GM23338 (cell line): ENCODE measurements at regions not wholly inside any gene's neighbourhood (a gene's known extent, or its start where the extent isn't known, plus 50 kb on each side); places are given as distances from the start of the nearest gene placed in this dataset.

ENCODE experiments used
- ATAC-seq: fragments of 200-7000 bp; cut with Tn5 transposase; 3 replicates; pipeline ENCODE4 v1.9.1; 2020
- DNase-seq: peaks from one replicate; pipeline ENCODE4 v3.0.0-alpha.2; 2015; ENCODE audit warnings: low spot score
- H2AFZ ChIP-seq: fragments of 200-600 bp; sonication (generic); 2 replicates; pipeline ENCODE4 v1.8.0; 2016; ENCODE audit warnings: antibody characterized with exemption, mild to moderate bottlenecking, moderate library complexity
- H3F3A ChIP-seq: fragments of 200-600 bp; sonication (generic); replicated peaks from 2 replicates; pipeline ENCODE4 v1.8.0; 2017; ENCODE audit warnings: antibody characterized with exemption, mixed run types, low read depth
- H3K27ac ChIP-seq: fragments of 200-600 bp; sonication (generic); 2 replicates; pipeline ENCODE4 v1.6.1; 2016; ENCODE audit warnings: low read depth
- H3K27me3 ChIP-seq: fragments of 200-600 bp; sonication (generic); 2 replicates; pipeline ENCODE4 v1.8.0; 2016; ENCODE audit warnings: mild to moderate bottlenecking, mixed run types, moderate library complexity; ENCODE audit not compliant: insufficient read depth
- H3K36me3 ChIP-seq: fragments of 200-600 bp; sonication (generic); 2 replicates; pipeline ENCODE4 v1.8.0; 2016; ENCODE audit warnings: mild to moderate bottlenecking; ENCODE audit not compliant: insufficient read depth
- H3K4me1 ChIP-seq: fragments of 200-600 bp; sonication (generic); 2 replicates; pipeline ENCODE4 v1.8.0; 2016; ENCODE audit warnings: mild to moderate bottlenecking, moderate library complexity; ENCODE audit not compliant: insufficient read depth
- H3K4me2 ChIP-seq: fragments of 200-600 bp; sonication (generic); 2 replicates; pipeline ENCODE4 v1.7.1; 2017; ENCODE audit warnings: mixed run types
- H3K4me3 ChIP-seq: fragments of 200-600 bp; sonication (generic); 2 replicates; pipeline ENCODE4 v1.6.1; 2016; ENCODE audit warnings: mixed run types
- H3K79me2 ChIP-seq: fragments of 200-600 bp; sonication (generic); replicated peaks from 2 replicates; pipeline ENCODE4 v1.8.0; 2017; ENCODE audit warnings: mild to moderate bottlenecking; ENCODE audit not compliant: insufficient read depth
- H3K9me2 ChIP-seq: fragments of 200-600 bp; sonication (generic); 2 replicates; pipeline ENCODE4 v1.8.0; 2017; ENCODE audit not compliant: insufficient read depth
- H4K20me1 ChIP-seq: fragments of 200-600 bp; sonication (generic); replicated peaks from 2 replicates; pipeline ENCODE4 v1.8.0; 2017; ENCODE audit warnings: mild to moderate bottlenecking; ENCODE audit not compliant: insufficient read depth
- H3K27ac Mint-ChIP-seq: 2 replicates; pipeline ENCODE4 v1.8.0; 2020; ENCODE audit warnings: inconsistent platforms, mild to moderate bottlenecking, moderate library complexity, mixed read lengths
- H3K27me3 Mint-ChIP-seq: 3 replicates; pipeline ENCODE4 v1.8.0; 2022; ENCODE audit warnings: low read depth, mild to moderate bottlenecking, moderate library complexity, mixed read lengths, inconsistent platforms; ENCODE audit not compliant: insufficient read depth, poor library complexity
- H3K36me3 Mint-ChIP-seq: 3 replicates; pipeline ENCODE4 v1.8.0; 2021; ENCODE audit warnings: low read depth, mild to moderate bottlenecking, inconsistent platforms, moderate library complexity, mixed read lengths
- H3K4me1 Mint-ChIP-seq: 3 replicates; pipeline ENCODE4 v1.8.0; 2020; ENCODE audit warnings: mild to moderate bottlenecking, inconsistent platforms, mixed read lengths
- H3K4me3 Mint-ChIP-seq: 3 replicates; pipeline ENCODE4 v1.8.0; 2021; ENCODE audit warnings: moderate library complexity, mild to moderate bottlenecking, inconsistent platforms, mixed read lengths
- H3K9me3 Mint-ChIP-seq: 3 replicates; pipeline ENCODE4 v1.8.0; 2020; ENCODE audit warnings: moderate library complexity, mild to moderate bottlenecking, inconsistent platforms, mixed read lengths
- CREB1 ChIP-seq: fragments of 250-450 bp; sonication (Bioruptor Pico); IDR thresholded peaks from 2 replicates; pipeline ENCODE4 v1.5.0; 2020; ENCODE audit warnings: low read depth, mild to moderate bottlenecking, moderate library complexity
- CTCF ChIP-seq, 2 experiments: fragments of 200-600 bp in 1 of 2; sonication (generic) in 1 of 2; conservative IDR thresholded peaks; 2 replicates each; pipeline versions ENCODE4 v1.5.1 to v1.6.1; 2016 to 2017; ENCODE audit warnings: antibody characterized with exemption in 2 of 2, low read depth in 2 of 2, mild to moderate bottlenecking in 2 of 2, moderate library complexity in 1 of 2
- ETS1 ChIP-seq: IDR thresholded peaks from 2 replicates; pipeline ENCODE4 v1.6.1; 2016; ENCODE audit warnings: antibody characterized with exemption
- EZH2 ChIP-seq: fragments of 200-600 bp; sonication (generic); IDR thresholded peaks from one replicate; pipeline ENCODE4 v1.8.0; 2017; ENCODE audit warnings: antibody characterized with exemption, mild to moderate bottlenecking, low read depth; ENCODE audit not compliant: unreplicated experiment
- EZH2phosphoT487 ChIP-seq: fragments of 200-600 bp; sonication (generic); IDR thresholded peaks from one replicate; pipeline ENCODE4 v1.8.1; 2018; ENCODE audit warnings: antibody characterized with exemption; ENCODE audit not compliant: unreplicated experiment
- JUNB ChIP-seq: IDR thresholded peaks from one replicate; pipeline ENCODE4 v1.6.1; 2016; ENCODE audit warnings: antibody characterized with exemption; ENCODE audit not compliant: unreplicated experiment
- NANOG ChIP-seq: IDR thresholded peaks from 2 replicates; pipeline ENCODE4 v1.6.1; 2016; ENCODE audit warnings: antibody characterized with exemption, borderline replicate concordance
- POLR2AphosphoS5 ChIP-seq: IDR thresholded peaks from 2 replicates; pipeline ENCODE4 v1.6.1; 2016; ENCODE audit warnings: antibody characterized with exemption, low read depth
- REST ChIP-seq: IDR thresholded peaks from one replicate; pipeline ENCODE4 v1.6.1; 2018; ENCODE audit warnings: antibody characterized with exemption; ENCODE audit not compliant: unreplicated experiment
- STAT1 ChIP-seq: IDR thresholded peaks from one replicate; pipeline ENCODE4 v1.6.1; 2016; ENCODE audit warnings: antibody characterized with exemption; ENCODE audit not compliant: unreplicated experiment
- ZNF114 ChIP-seq: fragments of 250-450 bp; sonication (Bioruptor Pico); IDR thresholded peaks from 2 replicates; pipeline ENCODE4 v1.5.0; 2020; ENCODE audit warnings: mild to moderate bottlenecking, moderate library complexity
- ZNF331 ChIP-seq: fragments of 250-450 bp; sonication (Bioruptor Pico); IDR thresholded peaks from 2 replicates; pipeline ENCODE4 v1.5.0; 2020; ENCODE audit warnings: low read depth, mild to moderate bottlenecking, moderate library complexity
- ZNF462 ChIP-seq: fragments of 250-450 bp; sonication (Bioruptor Pico); IDR thresholded peaks from 2 replicates; pipeline ENCODE4 v1.5.0; 2020; ENCODE audit warnings: mild to moderate bottlenecking, moderate library complexity

- no peaks in the 10 kb centered on the region for H3K27me3 ChIP-seq
- no peaks in the 10 kb centered on the region for H3K79me2 ChIP-seq
- no peak for ATAC-seq
- no peak overlapping the region for H3K4me3 ChIP-seq
- no peak overlapping the region for H3K4me2 ChIP-seq
- H2AFZ ChIP-seq = peak overlapping the region; percentile 83
- no peak for DNase-seq
- H3K9me3 Mint-ChIP-seq = peaks cover 5% of the 10 kb centered on the region; the same call in 2 of the 3 replicates
- H3K4me3 Mint-ChIP-seq = no peak overlapping the region
- no peak for TF ChIP-seq STAT1
- TF ChIP-seq JUNB = no peak
- no peak for TF ChIP-seq CTCF (conservative IDR thresholded peaks at IDR 0.05; ENCODE audit: low read depth in 2 of 2)
- no peak for TF ChIP-seq CREB1 (CRISPR knock-in tag)
- no peak for TF ChIP-seq POLR2AphosphoS5
- TF ChIP-seq EZH2phosphoT487 = no peak
- TF ChIP-seq EZH2 = no peak
- no peak for TF ChIP-seq ZNF331
- no peak for TF ChIP-seq ZNF462
- TF ChIP-seq REST = no peak
- no peak for TF ChIP-seq ZNF114
- no peak for TF ChIP-seq ETS1
- no peak for TF ChIP-seq NANOG
- H3K9me2 ChIP-seq = peaks cover 4% of the 10 kb centered on the region; the same call in 1 of the 2 replicates
- no peaks in the 10 kb centered on the region for H3F3A ChIP-seq
- no peak overlapping the region for H3K27ac ChIP-seq
- peaks cover 5% of the 10 kb centered on the region; the same call in 1 of the 3 replicates for H3K36me3 Mint-ChIP-seq
- H4K20me1 ChIP-seq = no peaks in the 10 kb centered on the region
- no peaks in the 10 kb centered on the region for H3K4me1 Mint-ChIP-seq
- no peaks in the 10 kb centered on the region for H3K36me3 ChIP-seq
- H3K27me3 Mint-ChIP-seq = no peaks in the 10 kb centered on the region
- no peak overlapping the region for H3K27ac Mint-ChIP-seq
- no peaks in the 10 kb centered on the region for H3K4me1 ChIP-seq
Measured at GRCh38 chr5:125639858-125640257, 783.4 kb upstream of the GRAMD2B start.
